GM19023 (cell line): ENCODE measurements at regions not wholly inside any gene's neighbourhood (a gene's known extent, or its start where the extent isn't known, plus 50 kb on each side); places are given as distances from the start of the nearest gene placed in this dataset.

Source experiments
- ATAC-seq: cut with Tn5 transposase; IDR thresholded peaks from one replicate; pipeline ENCODE4 v1.9.1; 2021; ENCODE audit warnings: mild to moderate bottlenecking, moderate library complexity; ENCODE audit not compliant: unreplicated experiment

- no peak for ATAC-seq
These were observed 966.3 kb downstream of the JRKL start for GRCh38 chr11:97356144-97356543.

GRCh38 chr11:97359016-97359415 is 969.2 kb downstream of the JRKL start:
- no peak for ATAC-seq

GRCh38 chr11:97361812-97362378 is 972.1 kb downstream of the JRKL start:
- ATAC-seq, result no peak

- ATAC-seq, result no peak
These were observed 973.5 kb downstream of the JRKL start for GRCh38 chr11:97363331-97363730.

GRCh38 chr11:97364047-97364446 is 974.2 kb downstream of the JRKL start:
- ATAC-seq, result no peak

- ATAC-seq, result no peak
These were observed 977.7 kb downstream of the JRKL start for GRCh38 chr11:97367406-97368083.

GRCh38 chr11:97389270-97389669 is 999.5 kb downstream of the JRKL start:
- ATAC-seq, result no peak

- ATAC-seq, result no peak
These were observed 1008.4 kb downstream of the JRKL start for GRCh38 chr11:97398246-97398645.

- ATAC-seq, result no peak
These were observed 1019.3 kb downstream of the JRKL start for GRCh38 chr11:97409141-97409540.

GRCh38 chr11:97414801-97415200 is 1025.0 kb downstream of the JRKL start:
- ATAC-seq, result no peak

- ATAC-seq, result no peak
These were observed 1029.9 kb downstream of the JRKL start for GRCh38 chr11:97419729-97420128.

GRCh38 chr11:97428247-97428790 is 1038.5 kb downstream of the JRKL start:
- no peak for ATAC-seq

- no peak for ATAC-seq
These were observed 1041.1 kb downstream of the JRKL start for GRCh38 chr11:97430877-97431276.

- ATAC-seq, result no peak
These were observed 1043.1 kb downstream of the JRKL start for GRCh38 chr11:97432926-97433325.

- no peak for ATAC-seq
These were observed 1055.7 kb downstream of the JRKL start for GRCh38 chr11:97445561-97445960.

GRCh38 chr11:97451441-97451840 is 1061.6 kb downstream of the JRKL start:
- ATAC-seq, result no peak

- ATAC-seq, result no peak
These were observed 1065.2 kb downstream of the JRKL start for GRCh38 chr11:97454988-97455387.

GRCh38 chr11:97460091-97460490 is 1070.3 kb downstream of the JRKL start:
- no peak for ATAC-seq

GRCh38 chr11:97461044-97461880 is 1071.4 kb downstream of the JRKL start:
- ATAC-seq, result no peak

GRCh38 chr11:97461934-97462333 is 1072.1 kb downstream of the JRKL start:
- no peak for ATAC-seq

- no peak for ATAC-seq
These were observed 1074.1 kb downstream of the JRKL start for GRCh38 chr11:97463891-97464290.

- no peak for ATAC-seq
These were observed 1081.7 kb downstream of the JRKL start for GRCh38 chr11:97471480-97471879.
